HG02885 (cell line): ENCODE measurements at regions not wholly inside any gene's neighbourhood (a gene's known extent, or its start where the extent isn't known, plus 50 kb on each side); places are given as distances from the start of the nearest gene placed in this dataset.

ENCODE experiments used
- ATAC-seq: cut with Tn5 transposase; IDR thresholded peaks from one replicate; pipeline ENCODE4 v1.9.1; 2021; ENCODE audit warnings: mild to moderate bottlenecking; ENCODE audit not compliant: unreplicated experiment, poor library complexity

DNA sequence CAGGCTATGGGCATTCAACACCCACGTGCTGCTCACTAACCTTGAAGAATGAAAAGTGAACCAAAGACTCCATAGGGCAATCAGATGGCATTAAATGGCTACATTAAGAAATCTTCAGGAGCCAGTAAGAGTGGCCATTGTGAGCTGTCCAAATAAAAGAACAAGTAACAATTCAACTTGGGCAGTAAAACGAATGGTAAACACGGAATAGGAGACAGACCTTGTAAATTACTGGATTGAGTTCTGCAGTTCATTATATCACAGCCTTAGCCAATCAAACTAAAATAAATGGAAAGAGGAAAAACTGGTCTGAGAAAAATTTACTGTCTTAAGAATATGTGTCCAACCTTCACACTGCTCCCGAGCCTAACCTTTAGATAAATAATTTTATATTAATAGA is 306.5 kb upstream of the ZNF521 start:
- ATAC-seq: no peak

DNA sequence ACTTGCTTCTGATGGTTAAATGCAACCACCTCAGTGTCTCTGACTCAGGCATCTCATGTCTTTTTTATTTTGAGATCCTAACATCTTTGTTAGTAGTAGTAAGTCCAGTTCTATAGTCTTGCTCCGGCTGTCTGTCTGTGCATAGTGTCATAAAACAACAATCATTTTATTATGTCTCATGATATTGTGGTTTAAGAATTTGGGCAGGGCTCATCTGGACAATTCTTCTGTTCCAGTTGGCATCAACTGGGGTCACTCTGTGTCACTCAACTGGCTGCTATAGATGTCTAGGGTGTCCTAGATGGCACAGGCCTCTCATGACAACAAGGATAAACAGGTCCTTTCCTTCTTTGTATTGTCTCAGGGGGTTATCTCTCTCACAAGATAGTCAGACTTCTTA is 299.6 kb upstream of the ZNF521 start:
- ATAC-seq: no peak

- ATAC-seq: no peak
These were observed 298.4 kb upstream of the ZNF521 start for GRCh38 chr18:25650201-25650941.

DNA sequence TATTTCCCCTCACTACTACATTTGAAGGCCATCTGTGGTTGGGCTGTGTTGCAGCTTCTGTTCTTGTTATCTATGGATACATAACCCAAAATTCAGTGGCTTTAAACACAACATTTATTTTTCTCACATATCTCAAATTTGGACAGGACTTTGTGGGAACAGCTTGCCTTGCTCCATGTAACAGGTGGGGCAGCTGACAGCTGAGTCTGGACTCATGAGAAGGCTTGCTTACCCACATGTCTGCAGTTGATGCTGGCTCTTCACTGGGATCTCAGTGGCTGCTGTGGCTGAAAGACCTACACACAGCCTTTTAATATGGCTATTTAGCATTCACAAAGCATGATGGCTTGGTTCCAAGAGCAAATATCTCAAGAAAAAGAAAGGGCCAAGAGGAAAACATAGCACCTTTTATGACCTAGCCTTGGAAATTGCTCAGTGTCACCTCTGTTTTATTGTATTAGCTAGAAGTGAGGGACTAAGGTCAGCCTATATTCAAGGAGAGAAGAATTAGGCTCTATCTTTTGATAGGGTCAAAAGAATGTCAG is 296.8 kb upstream of the ZNF521 start:
- ATAC-seq: no peak

DNA sequence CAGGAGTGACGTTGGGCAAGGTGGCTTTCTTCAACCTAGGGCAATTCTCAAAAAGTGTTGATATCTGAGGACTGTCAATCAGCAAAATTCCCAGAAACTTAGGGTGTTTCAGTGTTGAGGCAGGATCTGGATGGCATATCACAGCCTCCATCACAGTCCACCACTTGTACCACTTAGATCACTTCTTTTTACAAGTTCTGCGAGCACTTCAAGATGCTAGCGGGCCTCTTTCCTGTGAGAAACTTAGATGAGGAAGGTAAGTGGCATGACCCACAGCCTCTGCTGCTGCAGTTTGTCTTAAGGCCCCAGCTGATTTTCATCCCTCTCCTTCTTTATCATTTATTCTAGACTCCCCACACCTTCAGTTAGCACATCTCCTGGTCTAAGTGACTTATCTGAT is 295.4 kb upstream of the ZNF521 start:
- no peak for ATAC-seq

DNA sequence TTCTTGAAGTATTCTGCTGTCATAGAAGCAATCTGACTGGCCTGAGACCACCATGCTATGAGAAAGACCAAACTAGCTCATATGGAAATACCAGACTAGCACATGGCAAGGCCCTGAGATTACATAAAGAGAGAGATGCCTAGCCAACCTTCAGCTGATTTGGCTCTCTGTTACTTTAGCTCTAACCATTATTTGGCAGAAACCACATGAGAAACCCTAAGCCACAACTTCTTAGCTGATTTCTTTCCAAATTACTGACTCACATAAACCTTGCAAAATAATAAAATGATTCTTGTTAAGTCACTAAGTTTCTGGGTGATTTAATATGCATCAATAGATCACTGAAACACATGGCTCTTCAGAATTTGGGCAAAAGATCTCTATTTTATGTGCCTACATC is 295.0 kb upstream of the ZNF521 start:
- no peak for ATAC-seq

DNA sequence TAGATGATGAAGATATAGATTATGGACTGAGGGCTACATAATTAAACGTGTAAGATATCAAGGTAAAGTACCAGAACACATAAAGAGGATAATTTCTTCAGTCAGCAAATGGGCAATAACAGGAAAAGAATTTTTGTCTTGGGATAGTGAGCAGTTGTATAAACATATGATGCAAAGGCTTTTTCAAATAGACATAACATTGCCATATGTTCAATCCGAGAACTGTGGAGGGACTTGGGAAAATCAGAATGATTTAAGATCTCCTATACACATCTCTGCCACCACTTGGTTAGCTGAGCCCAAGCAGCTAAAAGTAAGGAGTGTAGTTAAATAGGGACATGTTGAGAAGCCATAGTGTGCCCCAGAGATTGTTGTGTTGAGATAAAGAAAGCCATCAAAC is 287.6 kb upstream of the ZNF521 start:
- ATAC-seq: no peak

- ATAC-seq: no peak
These were observed 281.6 kb upstream of the ZNF521 start for GRCh38 chr18:25633563-25633962.

- no peak for ATAC-seq
These were observed 278.7 kb upstream of the ZNF521 start for GRCh38 chr18:25630682-25631081.

- no peak for ATAC-seq
These were observed 269.7 kb upstream of the ZNF521 start for GRCh38 chr18:25621682-25622081.

DNA sequence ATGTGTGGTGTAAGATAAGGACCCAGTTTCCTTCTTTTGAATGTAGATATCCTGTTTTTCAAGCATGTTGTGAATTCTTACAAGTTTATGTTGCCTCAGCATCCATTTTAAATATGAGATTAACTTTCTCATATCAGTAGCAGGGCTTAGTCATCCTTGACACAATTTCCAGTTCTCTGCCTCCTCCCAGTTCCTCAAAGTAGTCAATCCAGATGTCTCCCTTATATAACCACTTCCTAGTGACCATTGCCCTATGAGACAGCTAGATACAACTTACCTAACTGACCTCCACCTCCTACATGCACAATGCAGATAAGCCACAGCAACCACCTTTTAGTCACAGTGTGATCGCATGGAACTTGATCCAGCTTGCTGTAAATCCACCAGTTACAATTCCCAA is 269.2 kb upstream of the ZNF521 start:
- no peak for ATAC-seq

DNA sequence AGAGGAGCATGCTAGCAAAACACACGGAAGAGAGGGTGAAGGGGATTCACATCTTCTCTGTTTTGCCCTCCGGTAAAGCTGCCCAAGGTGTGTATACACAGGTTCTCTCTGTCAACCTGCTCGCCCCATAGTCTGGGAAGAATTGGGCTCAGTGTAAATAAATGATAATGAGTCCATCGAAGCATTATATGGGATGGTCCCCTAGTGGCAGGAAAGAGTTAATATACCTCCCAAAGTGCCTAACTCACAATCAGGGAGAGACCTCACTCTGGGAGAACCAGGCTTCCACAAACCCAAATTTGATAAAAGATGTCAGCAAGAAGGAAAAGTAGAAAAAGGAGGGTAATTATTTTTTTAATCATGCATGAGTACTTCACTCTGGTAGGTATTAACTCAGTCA is 262.2 kb upstream of the ZNF521 start:
- ATAC-seq: no peak

DNA sequence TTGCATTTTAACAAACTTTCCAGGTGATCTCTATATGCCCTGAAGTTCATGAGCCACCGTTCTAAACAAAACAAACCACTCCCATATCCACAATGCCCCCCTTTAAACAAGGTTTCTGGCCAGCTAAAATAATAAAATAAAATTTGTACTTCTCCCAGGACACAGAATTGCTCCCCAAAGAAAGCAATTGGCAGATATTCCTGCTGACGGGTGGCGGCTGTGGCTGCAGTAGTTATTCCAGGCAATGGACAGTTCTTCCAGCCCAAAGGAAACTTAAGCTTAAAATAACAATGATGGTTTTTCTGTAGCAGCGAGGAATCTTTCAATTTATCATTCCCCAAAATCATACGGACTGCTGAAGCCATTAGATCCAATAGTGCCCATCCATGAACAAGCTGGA is 260.5 kb upstream of the ZNF521 start:
- no peak for ATAC-seq

GRCh38 chr18:25608091-25608490 is 256.1 kb upstream of the ZNF521 start:
- ATAC-seq: no peak

- ATAC-seq: no peak
These were observed 253.1 kb upstream of the ZNF521 start for GRCh38 chr18:25604894-25605597.

DNA sequence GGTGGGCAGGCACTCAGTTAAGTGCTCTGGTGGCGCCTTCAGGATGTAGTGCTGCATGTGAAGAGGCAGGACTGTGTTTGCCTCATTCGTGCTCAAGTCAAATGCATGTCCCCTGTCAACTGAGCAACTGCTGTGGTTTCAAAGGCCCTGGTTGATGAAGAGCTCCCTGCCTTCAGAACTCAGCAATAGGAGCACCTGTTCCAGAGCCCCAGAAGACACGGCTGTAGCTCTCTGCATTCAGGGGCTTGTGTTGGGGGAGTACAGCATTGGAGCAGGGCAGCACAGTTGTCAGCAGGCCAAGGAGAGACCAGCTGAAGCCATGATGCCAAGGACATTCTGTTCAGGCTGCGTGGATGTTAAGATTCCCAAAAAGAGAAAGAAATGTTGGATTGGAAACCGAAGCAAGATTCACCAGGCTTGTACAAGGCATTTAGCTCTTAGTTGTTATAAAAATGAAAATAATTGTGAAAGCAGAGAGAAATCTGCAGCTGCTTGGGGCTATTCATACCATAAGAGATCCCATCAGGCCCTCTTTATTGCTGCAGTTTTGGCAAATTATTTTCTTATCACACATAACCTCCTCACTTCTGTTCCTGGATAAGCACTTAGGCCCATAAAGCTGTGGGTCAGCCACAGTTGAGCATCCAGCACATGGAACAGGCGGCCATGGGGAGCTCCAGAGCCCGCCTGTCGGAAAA is 252.4 kb upstream of the ZNF521 start:
- no peak for ATAC-seq

DNA sequence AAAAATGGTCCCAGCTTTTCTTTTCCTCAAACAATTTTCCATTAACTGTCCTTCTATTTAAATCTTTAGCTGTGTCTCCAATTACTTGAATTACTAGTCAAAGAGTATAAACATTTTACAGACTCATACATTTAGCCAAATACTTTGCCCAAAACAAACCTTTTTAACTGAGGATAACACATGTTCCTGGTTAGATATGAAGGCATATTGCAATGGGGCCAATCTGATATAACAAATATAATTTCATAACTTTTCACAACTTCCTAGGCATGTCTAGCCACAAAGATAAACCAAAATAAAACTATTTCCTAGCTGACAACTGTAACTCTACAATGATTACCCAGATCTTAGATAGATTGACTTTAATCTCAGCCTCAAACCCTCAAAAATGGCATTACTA is 247.5 kb upstream of the ZNF521 start:
- ATAC-seq: no peak

GRCh38 chr18:25597476-25597875 is 245.5 kb upstream of the ZNF521 start:
- no peak for ATAC-seq

DNA sequence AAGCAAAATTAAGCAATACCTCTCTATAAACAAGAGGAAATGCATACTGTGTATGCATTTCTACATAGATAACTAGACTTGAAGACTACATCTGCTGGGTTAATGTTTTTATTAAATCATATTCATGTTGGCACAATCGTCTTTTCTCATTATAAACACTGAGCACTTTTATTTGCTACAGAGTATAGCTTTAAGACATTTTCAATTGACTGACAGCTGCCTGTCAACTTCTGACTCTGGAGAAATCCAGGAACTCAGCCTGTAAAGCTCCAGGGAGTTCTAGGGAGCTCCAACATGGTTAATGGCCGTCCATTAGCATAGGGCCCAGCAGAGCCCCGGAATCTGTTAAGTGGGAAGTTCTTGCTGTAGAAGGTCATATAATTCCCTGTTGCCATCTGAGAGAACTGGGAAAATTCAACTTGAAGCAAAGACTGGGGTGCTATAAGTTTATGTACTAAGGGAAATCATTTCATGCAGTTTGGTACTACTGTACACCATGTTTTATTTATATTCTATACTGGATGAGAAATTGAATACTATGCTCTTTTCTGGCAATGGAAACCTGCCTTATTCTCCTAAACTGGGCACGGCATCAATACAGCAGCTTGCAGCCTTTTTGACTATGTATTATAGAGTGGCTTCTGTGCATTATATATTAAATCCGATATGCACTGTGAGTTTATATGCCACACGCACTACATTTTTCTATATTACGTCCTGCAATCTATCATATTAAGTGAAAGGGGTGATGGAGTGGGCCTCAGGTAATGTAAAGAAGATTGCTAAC is 243.5 kb upstream of the ZNF521 start:
- ATAC-seq: no peak

GRCh38 chr18:25594351-25594750 is 242.4 kb upstream of the ZNF521 start:
- no peak for ATAC-seq
